A549 (cell line): ENCODE measurements at regions not wholly inside any gene's neighbourhood (a gene's known extent, or its start where the extent isn't known, plus 50 kb on each side); places are given as distances from the start of the nearest gene placed in this dataset.

Experiments used
- KDM5A ChIP-seq: fragments of 200-600 bp; sonication (generic); IDR thresholded peaks from 2 replicates; pipeline ENCODE4 v1.6.1; 2016; ENCODE audit warnings: antibody characterized with exemption, mild to moderate bottlenecking
- MYC ChIP-seq: IDR thresholded peaks from 2 replicates; pipeline ENCODE4 v1.6.1; 2012; ENCODE audit warnings: mild to moderate bottlenecking, inconsistent platforms, low read length, improper control_type of control experiment, borderline replicate concordance
- POLR2A ChIP-seq: IDR thresholded peaks from 2 replicates; pipeline ENCODE4 v1.6.1; 2012; ENCODE audit warnings: mild to moderate bottlenecking, low read length
- TF ChIP-seq, protein P1 (sequence below): fragments of >200 bp; sonication (Bioruptor Twin); formaldehyde crosslinking; IDR thresholded peaks from 3 replicates; pipeline ENCODE4 v1.5.1; 2016

DNA sequence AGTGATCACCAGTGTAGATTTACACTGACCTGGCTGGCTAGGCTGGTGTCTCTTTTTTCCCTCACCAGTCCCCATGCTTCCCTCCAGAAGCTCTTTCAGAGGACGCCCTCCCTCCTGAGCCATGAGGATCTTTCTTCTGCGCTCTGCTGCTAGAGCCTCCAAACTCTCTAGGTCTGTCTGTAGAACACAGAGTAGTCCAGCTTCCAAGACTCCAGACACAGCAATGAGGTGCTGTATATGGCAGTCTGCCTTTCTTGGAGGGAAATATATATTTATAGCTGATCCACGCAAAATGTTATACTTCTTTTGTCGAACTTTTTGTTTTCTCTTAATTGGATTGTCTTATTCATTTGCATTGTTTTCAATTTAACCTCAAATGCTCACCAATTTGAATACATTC is 1121.8 kb downstream of the ROBO2 start:
- TF ChIP-seq, protein P1, sequence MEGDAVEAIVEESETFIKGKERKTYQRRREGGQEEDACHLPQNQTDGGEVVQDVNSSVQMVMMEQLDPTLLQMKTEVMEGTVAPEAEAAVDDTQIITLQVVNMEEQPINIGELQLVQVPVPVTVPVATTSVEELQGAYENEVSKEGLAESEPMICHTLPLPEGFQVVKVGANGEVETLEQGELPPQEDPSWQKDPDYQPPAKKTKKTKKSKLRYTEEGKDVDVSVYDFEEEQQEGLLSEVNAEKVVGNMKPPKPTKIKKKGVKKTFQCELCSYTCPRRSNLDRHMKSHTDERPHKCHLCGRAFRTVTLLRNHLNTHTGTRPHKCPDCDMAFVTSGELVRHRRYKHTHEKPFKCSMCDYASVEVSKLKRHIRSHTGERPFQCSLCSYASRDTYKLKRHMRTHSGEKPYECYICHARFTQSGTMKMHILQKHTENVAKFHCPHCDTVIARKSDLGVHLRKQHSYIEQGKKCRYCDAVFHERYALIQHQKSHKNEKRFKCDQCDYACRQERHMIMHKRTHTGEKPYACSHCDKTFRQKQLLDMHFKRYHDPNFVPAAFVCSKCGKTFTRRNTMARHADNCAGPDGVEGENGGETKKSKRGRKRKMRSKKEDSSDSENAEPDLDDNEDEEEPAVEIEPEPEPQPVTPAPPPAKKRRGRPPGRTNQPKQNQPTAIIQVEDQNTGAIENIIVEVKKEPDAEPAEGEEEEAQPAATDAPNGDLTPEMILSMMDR, result no peak
- no peak for TF ChIP-seq MYC
- no peak for TF ChIP-seq POLR2A
- TF ChIP-seq KDM5A, result no peak
